NCI-H345 treated with DMSO at 0.1 percent for 48 hours (cell line): ENCODE measurements at regions not wholly inside any gene's neighbourhood (a gene's known extent, or its start where the extent isn't known, plus 50 kb on each side); places are given as distances from the start of the nearest gene placed in this dataset.

ENCODE experiments used
- DNase-seq: peaks from one replicate; lab custom pipeline; 2025; ENCODE audit not compliant: unreplicated experiment; lab: John Stamatoyannopoulos, UW

DNA sequence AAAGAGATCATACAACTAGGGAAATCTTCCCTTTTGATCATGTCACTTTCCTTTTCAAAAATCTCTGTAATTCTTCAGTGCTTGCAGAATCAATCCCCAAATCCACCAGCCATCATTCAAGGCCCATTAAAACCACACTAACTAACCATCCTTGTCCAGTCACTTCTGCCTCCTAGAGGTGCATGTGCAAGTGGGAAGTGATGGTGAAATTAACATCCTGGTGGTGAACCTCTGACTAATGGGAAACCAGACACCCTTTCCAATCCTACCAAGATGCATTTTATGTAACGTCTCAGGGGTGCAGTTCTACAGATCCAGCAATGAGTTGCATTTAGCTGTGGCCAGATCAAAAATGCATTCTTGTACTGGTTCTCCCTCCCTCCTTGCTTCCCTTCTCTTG, 341.8 kb downstream of the RAPGEF2 start:
- DNase-seq, result no peak

DNA sequence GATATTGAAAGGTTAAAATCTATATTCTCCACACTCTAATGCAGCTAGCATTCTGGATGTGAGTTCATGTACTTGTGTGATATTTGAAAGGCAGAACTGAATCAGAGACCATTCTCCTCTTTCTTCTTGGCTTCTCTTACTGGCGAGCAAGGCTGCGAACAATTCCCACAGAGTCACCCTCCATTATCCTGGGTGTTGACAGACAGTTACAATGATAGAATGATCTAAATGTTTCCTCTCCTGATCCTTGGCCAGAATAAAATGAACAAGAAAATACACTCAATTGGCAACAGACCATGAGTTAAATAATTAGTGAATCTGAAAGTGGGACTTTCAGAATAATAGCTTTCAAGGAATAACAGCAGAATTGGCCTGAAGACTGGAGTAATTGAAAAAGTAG, 342.8 kb downstream of the RAPGEF2 start:
- DNase-seq, result no peak

DNA sequence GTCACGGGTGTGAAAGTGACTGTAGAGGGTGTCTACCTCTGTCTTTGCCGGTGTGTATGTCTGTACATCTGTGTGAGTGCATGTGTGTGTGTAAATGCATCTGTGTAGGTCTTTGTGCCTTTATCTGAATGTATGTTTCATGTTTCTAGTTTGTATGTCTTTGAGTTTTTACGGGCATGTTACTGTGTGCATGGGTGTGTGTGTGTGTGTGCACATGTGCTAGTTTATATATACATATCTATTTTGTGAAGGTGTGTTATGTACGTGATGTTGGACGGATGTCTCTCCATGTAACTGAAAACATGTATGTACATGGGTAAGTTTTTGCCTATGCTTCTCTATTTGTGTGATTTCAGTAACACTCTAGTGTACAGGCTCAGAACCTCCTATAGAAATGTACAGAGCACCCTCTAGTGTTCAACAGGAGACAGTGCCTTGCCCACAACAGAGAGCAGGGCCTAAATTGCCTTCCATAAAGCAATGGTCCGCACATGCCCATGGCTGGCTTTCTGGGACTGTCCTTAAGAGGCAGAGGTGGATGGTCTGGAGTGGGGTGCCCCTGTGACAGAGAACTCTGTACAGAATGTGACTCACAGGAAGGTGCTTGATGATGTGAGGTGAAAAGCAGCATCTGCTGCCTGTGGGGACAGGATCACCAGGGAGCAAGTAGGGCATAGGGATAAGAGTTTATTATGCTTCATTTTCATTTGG, 343.5 kb downstream of the RAPGEF2 start:
- DNase-seq, result peak; percentile 10

DNA sequence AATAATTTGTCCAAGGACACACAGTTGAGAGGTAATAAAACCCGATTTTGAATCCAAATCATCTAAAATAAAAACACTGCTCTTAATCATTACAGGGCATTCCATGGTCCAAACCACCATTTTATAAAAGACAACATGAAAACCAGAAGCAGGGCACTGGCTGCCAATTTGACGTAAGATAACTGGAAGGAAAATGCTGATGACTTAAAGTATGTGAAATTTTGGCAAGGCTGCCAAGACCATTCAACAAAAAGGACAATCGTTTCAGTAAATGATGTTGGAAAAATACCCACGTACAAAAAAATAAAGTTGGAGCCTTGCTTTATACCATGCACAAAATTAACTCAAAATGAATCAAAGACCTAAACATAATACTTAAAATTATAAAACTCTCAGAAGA, 344.4 kb downstream of the RAPGEF2 start:
- no peak for DNase-seq

DNA sequence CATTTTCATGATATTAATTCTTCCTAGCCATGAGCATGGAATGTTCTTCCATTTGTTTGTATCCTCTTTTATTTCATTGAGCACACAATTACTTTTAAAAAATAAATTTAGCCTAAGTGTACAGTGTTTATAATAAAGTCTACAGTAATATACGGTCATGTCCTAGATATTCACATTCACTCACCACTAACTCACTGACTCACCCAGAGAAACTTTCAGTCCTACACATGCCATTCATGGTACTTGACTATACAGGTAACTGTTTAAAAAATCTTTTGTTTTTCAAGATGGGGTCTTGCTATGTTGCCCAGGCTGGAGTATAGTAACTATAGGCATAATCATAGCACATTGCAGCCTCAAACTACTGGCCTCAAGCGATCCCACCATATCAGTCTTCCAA, 348.1 kb downstream of the RAPGEF2 start:
- DNase-seq, result no peak

DNA sequence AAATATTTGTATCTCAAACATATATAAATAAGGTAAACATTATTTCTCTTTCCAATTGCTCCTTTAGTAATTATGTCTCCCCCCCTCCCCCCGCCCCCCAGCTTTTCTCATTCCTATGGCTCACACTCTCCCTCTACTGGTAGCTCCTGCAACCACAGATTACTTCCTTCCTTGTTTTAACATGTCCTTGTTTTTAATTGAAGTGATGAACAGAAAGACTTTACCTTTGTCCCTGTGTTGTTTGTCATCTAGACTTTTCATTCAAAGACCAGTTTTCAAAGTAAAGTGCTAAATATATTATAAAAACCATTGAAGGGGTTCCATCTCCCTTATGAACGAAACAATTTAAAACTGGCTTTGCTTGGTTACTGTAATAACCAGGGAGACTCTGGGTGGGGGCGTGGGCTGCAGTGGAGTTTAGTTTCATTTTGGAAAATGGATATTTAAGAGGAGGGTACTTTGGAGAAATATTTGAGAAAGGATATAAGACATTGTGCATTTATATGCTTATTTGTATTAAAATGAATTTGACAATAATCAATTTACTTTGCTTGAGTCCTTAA, 352.9 kb downstream of the RAPGEF2 start:
- DNase-seq, result peak; percentile 3

DNA sequence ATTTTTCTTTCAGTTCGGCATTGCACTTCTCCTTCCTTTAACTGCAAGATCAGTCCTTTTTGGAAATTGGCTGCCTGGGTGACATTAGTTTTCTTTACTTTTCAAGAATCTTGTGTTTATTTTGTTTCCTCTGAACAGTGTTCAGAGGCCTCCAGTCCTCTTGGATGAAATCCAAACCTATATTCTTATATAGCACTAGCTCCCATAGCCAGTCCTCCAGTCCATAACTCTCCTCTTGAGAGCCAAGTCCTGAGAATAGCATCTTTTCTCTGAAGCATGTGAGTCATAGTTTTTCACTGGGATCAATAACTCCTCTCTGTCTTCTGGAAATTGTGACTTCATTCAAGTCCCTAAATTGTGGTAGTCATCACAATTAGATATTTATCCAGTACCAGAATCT, 357.5 kb downstream of the RAPGEF2 start:
- no peak for DNase-seq

DNA sequence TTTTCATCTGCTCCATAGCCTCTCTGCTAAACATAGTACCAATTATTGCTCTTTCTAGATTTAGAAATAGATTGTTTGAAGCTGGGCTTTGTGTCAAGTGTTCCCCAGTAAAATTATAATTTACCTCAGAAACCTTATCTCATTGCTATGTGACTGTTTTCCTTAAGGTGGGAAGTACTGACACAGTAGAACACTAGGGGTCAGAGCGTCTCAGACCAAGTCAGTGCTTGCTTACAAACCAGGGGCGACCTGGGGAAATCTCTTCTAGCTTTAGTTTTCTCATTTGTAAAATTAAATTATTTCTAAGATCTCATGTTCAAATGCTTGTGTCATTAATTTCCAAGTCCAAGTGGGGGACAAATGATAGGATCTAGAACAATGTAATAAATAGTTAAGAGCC, 360.4 kb downstream of the RAPGEF2 start:
- DNase-seq, result no peak

DNA sequence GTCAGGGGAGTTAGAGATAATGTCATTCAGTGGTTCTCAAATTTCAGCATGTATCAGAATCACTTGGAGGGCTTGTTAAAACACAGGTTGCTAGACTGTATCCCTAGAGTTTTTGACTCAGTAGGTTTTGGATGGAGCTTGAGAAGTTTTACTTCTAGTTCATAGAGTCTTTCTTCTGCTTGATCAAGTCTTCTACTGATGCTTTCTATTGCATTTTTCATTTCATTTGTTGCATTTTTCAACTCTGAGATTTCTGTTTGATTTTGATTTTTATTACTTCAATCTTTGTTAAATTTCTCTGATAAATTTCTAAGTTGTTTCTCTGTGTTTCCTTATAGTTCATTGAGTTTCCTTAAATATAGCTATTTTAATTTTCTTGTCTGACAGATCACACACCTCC, 361.4 kb downstream of the RAPGEF2 start:
- no peak for DNase-seq

DNA sequence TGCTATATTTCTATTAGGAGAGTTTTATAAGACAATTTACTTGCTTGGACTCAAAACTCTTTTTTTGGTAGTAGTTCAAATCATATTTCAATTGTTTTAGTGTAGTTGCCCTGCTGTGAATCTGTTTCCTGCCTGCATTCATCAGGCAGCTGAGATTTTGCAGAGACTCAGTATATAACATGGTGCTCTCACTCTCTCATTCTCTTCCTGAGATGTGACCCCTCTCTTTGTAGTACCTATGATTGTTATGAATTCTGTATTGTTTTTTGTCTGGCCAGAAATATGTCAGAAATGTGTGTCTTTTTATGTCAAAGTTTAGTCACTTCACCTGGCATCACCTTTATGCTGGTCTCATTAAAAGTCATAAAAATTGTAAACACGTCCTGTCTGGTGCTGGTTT, 374.0 kb downstream of the RAPGEF2 start:
- no peak for DNase-seq

DNA sequence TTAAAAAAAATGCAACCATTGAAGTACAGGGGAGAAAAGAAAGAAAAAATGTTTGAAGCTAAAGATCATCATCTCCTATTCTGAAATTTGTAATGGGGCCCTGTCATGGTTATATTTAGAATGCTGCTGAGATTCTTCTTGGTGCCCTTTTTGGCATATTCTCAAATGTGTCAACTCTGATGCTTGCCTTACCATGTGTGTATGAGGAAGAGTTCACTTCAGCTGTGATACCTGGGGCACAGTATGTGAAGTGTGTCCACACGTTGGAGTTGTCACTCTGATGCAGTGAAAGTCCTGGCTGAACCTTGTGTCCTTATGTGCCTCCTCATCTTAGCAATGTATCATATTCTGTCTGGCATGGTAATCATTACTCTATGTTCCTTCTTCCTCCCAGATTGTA, 377.9 kb downstream of the RAPGEF2 start:
- DNase-seq, result no peak

DNA sequence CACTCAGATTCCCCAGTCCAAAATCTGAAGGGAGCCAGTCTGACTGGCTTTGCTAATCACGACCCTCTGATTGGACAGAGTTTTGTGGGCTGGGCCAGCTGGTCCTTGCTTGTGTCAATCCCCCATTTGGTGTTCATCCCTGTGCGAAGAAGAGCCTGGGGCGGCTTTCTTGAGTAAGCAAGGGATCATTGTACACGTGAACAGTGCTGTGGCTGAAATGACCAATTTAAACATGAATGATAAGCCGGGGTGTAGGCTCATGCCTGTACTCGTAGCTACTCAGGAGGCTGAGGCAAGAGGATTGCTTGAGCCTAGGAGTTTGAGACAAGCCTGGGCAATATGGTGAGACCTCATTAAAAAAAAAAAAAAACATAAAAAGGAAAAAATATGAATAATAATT, 379.1 kb downstream of the RAPGEF2 start:
- DNase-seq, result no peak

DNA sequence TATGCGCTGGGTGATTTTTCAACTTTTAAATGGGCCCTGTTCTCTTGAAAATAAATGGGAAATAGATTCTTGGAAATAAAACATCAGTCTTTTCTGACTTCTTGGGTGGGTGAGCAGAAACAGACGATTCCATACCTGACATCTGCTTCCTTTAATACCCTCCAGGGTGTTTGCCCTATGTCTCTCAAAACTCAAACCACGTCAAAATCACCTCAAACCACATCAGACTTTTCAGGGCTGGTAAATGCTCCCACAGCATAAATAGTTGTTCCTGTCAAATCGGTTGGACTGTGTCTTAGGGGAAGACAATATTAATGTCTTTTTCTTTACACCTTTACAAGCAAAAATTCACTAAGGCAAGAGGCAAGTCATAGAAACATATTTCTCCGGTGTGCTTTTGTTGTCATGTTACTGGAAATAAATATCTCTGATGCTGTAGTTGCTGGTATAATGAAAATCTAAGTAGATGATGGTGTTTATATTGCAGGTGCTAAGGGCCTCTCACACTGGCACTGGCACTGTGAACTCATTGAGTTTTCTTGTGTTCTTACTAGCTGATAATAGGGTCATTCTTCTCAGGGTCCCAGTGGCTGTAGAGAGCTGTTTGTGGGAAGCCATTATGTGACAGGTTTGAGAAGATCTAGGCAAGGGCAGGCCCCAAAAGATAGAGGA, 380.4 kb downstream of the RAPGEF2 start:
- DNase-seq, result no peak

DNA sequence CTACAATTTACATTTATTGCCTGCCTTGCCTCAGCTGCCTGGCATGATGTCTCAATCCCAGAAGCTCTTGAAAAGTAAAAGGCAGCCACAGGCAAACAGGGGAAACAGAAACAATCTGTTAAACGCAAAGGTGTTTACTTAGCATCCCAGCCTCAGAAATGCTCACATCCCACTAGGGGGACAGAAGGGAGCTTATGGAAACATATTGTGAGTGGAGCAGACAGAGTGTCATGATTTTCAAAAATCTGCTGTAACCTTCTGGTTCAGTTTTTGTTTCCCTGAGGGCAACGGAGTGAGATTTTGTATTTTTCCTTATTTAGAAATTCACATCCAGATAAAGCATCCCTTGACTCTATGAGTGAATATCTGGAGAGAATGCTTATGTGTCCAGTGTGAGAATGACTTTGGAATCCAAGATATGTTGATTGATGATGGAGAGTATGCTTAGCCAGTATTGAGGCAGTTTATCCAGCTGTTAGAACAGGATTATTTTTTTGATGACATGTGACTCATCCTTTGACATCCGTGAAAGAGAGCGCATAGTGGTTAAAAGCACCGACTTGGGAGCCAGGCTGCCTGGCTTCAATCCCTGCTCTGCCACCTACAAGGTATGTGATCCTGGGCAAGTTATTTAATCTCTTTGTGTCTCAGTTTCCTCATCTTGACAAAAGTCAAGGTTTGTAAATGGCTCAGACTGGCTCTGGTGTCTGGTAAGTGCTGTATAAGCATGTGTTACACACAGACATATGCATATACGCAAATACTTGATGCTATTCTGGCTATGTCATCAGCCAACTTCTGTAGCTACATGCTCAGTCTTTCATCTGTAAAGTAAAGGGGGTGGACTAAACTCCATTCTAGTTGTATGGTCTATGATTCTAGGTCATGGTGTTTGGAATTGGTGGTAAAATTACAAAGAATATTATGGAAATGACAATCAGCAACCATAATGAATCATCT, 381.2 kb downstream of the RAPGEF2 start:
- peak; percentile 30 for DNase-seq

DNA sequence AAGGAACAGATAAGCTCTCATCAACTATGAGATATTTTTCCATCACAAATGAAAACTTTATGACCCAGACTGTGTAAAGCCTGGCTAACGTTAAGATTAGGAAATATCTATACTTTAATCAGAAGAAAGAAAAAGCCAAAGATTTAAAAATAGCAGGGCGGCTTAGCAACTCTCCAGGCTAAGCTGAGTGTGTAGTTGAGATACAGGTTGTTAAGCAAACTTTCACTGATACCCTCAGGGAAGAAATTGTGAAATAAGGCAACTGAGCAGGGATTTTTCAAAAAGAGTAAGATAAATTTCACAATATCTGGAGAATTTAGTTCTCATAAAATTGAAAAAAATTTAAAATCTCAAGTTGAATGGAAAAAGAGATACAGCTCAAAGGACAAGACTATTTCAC, 382.0 kb downstream of the RAPGEF2 start:
- DNase-seq, result no peak

DNA sequence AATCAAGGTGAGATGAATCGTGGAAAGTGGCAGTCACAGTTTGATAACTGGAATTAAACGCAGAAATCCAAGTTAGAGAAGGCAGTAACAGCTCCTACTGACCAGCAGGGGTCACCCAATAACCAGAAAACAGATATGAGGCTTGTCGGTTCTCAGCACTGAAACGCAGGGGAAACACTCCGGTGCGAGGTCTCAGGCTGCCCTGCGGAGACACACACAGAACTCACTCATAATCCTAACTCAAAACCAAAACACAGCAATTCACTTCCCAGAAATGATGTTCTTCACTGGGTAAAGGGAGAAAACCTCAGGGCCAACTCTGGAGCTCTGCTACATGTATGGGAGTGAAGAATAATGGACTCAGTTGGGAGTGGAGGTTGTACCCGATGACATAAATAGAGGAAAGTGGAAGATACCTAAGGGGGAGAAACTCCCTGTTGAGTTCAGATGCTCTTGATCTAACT, 384.4 kb downstream of the RAPGEF2 start:
- DNase-seq, result peak; percentile 18

DNA sequence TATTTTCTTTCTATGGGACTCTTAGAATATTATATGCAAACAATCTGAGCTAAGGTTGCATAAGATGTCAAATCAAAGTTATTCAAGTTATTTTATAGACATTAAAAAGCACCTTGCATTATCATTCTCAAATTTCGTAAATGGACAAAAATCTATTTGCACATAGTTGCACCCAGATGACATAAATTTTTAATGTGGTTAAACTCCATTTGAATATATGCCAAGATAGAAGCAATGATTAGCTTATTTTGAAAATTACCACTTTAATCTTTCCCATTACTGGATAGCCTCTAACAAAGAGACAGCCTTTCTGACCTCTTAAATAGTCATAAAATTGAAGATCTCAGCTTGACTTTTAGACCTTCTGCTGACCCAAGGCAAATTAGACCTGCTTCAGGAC, 386.8 kb downstream of the RAPGEF2 start:
- no peak for DNase-seq

DNA sequence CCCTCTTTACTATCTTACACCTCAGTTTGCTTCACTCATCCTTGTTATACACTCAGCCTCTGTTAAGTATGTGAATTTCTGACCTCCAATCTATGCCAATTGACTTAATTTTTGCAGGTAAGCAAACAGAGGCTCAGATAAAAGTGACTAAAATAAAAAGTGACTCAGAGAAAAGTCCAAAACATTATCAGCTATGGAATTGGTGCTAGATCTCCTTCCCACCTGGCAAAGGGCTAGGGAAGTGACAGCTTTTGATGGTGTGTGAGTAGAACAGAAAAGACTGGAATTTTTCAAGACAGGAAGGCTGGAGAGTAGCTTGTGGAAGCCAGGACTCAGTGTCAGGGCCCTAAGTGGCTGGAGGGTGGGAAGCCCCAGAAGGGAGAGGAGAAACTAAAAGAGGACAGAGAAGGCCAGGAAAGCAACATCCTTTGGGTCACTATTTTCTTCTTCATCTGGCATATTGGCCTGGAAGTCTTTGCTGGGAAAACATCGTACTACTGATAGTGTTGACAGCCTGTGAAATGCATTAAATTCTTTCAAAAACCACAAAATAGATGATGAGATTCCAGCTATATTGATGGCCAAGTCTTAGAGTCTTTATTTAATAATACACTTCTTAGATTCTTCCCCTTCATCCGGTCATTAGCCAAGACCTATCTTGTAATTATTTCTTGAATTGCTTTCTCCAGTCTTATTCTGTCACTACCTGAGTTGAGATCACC, 392.8 kb downstream of the RAPGEF2 start:
- no peak for DNase-seq

DNA sequence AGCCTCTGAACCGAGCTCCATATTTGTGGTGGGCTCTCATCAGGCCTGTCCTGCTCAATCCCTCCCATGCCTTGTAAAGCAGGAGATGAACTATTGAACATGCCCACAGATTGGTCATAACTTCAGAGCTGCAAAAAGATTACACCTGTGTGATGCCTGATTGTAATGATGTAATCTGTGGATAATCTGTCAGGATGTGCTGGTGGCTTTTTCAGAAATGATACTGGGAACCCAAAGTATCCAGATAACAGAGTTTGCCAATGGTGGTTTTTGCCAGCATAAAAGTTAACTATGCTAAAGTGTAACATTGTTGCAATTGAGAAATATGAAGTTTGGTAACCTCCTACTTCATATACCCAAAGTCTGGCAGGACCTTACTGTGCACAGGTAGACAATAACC, 393.4 kb downstream of the RAPGEF2 start:
- no peak for DNase-seq

DNA sequence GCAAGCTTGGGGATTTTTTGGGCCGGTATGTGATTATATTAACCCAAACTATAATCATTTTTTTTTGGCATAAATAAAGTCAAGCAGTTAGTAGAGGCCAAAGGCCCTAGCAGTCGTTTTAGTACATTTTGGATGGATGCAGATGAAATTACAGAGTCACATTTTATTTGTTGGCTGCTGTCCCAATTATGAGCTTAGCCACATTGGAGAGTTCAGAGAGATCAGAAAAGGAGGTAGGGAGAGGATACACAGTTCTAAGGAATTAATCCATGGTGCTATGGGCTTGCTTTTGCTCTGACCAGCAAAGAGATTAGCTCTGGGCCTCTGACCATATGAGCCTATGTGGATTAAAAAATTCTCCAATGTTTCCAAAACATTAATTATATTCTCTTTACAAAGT, 395.1 kb downstream of the RAPGEF2 start:
- DNase-seq, result no peak
